Panc1 (cell line): ENCODE measurements at regions not wholly inside any gene's neighbourhood (a gene's known extent, or its start where the extent isn't known, plus 50 kb on each side); places are given as distances from the start of the nearest gene placed in this dataset.

ENCODE experiments used
- ATAC-seq: fragments of 200-7000 bp; cut with Tn5 transposase; 2 replicates; pipeline ENCODE4 v1.9.1; 2020; ENCODE audit warnings: mild to moderate bottlenecking, moderate library complexity
- BruUV-seq: library from RNA; stranded (reverse); fragments of 400-500 nt; replicated peaks from 2 replicates; lab custom pipeline; 2021; lab: Mats Ljungman, UMichigan
- CTCF ChIA-PET: fragments of 300-600 bp; sonication (Branson Sonifier 250); formaldehyde crosslinking; loops from one replicate; lab custom pipeline; 2022; ENCODE audit warnings: antibody characterized with exemption; lab: Charles Lee
- POLR2A ChIA-PET: fragments of 300-600 bp; sonication (Branson Sonifier 250); formaldehyde crosslinking; loops from one replicate; lab custom pipeline; 2022; ENCODE audit warnings: antibody characterized with exemption; lab: Charles Lee
- DNase-seq: peaks from one replicate; pipeline ENCODE4 v3.0.0-alpha.2; 2010; ENCODE audit warnings: low read depth, low spot score
- H3K27ac ChIP-seq: 2 replicates; pipeline ENCODE4 v1.5.1; 2011; ENCODE audit warnings: mild to moderate bottlenecking, low read length, inconsistent platforms
- H3K27me3 ChIP-seq: fragments of 200-500 bp; sonication (Bioruptor generic); 2 replicates; pipeline ENCODE4 v1.6.0; 2014; ENCODE audit warnings: low read length, inconsistent platforms; ENCODE audit not compliant: control insufficient read depth, insufficient read depth
- H3K36me3 ChIP-seq: fragments of 200-500 bp; sonication (Bioruptor generic); 2 replicates; pipeline ENCODE4 v1.5.1; 2014; ENCODE audit warnings: inconsistent platforms, mild to moderate bottlenecking, low read length, moderate library complexity; ENCODE audit not compliant: control insufficient read depth, insufficient read depth
- H3K4me1 ChIP-seq: 2 replicates; pipeline ENCODE4 v1.5.1; 2011; ENCODE audit warnings: inconsistent platforms, mild to moderate bottlenecking, low read length, moderate library complexity; ENCODE audit not compliant: control insufficient read depth, insufficient read depth
- H3K4me3 ChIP-seq, 2 experiments: 2 replicates each; pipeline ENCODE4 v1.5.1; 2011 to 2012; ENCODE audit warnings: low read depth in 2 of 2, low read length in 2 of 2, mild to moderate bottlenecking in 2 of 2, inconsistent platforms in 1 of 2, moderate library complexity in 1 of 2
- H3K9me3 ChIP-seq: fragments of 200-500 bp; sonication (Bioruptor generic); 2 replicates; pipeline ENCODE4 v1.5.1; 2014; ENCODE audit warnings: low read depth, mild to moderate bottlenecking, inconsistent platforms, low read length, moderate library complexity; ENCODE audit not compliant: control insufficient read depth, insufficient read depth
- CTCF ChIP-seq: fragments of 450-650 bp; IDR thresholded peaks from 2 replicates; pipeline ENCODE4 v1.5.1; 2017; ENCODE audit warnings: mild to moderate bottlenecking
- POLR2AphosphoS5 ChIP-seq: IDR thresholded peaks from 2 replicates; pipeline ENCODE4 v1.6.1; 2012; ENCODE audit warnings: mild to moderate bottlenecking, low read depth, low read length, moderate library complexity
- REST ChIP-seq, 2 experiments: IDR thresholded peaks; 2 replicates each; pipeline ENCODE4 v1.6.1; 2011 to 2012; ENCODE audit warnings: low read depth in 2 of 2, control low read depth in 1 of 2, low read length in 1 of 2, mild to moderate bottlenecking in 1 of 2, moderate library complexity in 1 of 2; ENCODE audit not compliant: insufficient read depth in 1 of 2
- SIN3A ChIP-seq: IDR thresholded peaks from 2 replicates; pipeline ENCODE4 v1.6.1; 2012; ENCODE audit warnings: low read depth, mild to moderate bottlenecking, low read length, moderate library complexity, borderline replicate concordance; ENCODE audit not compliant: insufficient read depth
- TCF7L2 ChIP-seq: IDR thresholded peaks from 2 replicates; pipeline ENCODE4 v1.6.1; 2011; ENCODE audit warnings: mild to moderate bottlenecking, low read depth, low read length, inconsistent platforms
- in situ Hi-C: cut with HindIII; loops from 2 replicates; pipeline ENCODE4 v1.10.0; 2016; ENCODE audit warnings: low sequenced_read_pairs, low pct_unique_long_range_greater_than_20kb
- intact Hi-C: fragments of 100-400 bp; cut with micrococcal nuclease; formaldehyde crosslinking; loops from one replicate; pipeline ENCODE4 v1.10.0; 2022; ENCODE audit not compliant: unreplicated experiment

GRCh38 chr19:30320466-30320865, 51.7 kb upstream of the ZNF536 start:
- POLR2A ChIA-PET, result no interaction called here
- CTCF ChIA-PET, result no interaction called here

GRCh38 chr19:30320916-30321315, 51.3 kb upstream of the ZNF536 start:
- Histone ChIP-seq H3K9me3 (no peaks in the 10 kb centered on the region), H3K27ac (no peak overlapping the region), H3K27me3 (peaks cover 3% of the 10 kb centered on the region; the same call in 1 of the 2 replicates), H3K36me3 (no peaks in the 10 kb centered on the region), H3K4me1 (no peaks in the 10 kb centered on the region), H3K4me3 (no peak overlapping the region)
- TF ChIP-seq SIN3A (no peak), POLR2AphosphoS5 (no peak), REST (IDR thresholded peaks at IDR 0.05; ENCODE audit: insufficient read depth in 1 of 2, low read depth in 2 of 2, low read length in 1 of 2) (no peak), CTCF (no peak), TCF7L2 (no peak)
- CTCF ChIA-PET, result no interaction called here
- POLR2A ChIA-PET, result no interaction called here
- in situ Hi-C loops, result no loop called here
- DNase-seq (no peak), ATAC-seq (no peak)
- intact Hi-C loops, result no loop called here
- BruUV-seq, result no TSS peak

More at GRCh38 chr19:30320466-30320865, 51.7 kb upstream of the ZNF536 start:
- no TSS peak for BruUV-seq
- H3K4me1 ChIP-seq, result no peaks in the 10 kb centered on the region
- TF ChIP-seq POLR2AphosphoS5 (no peak), TCF7L2 (no peak), REST (IDR thresholded peaks at IDR 0.05; ENCODE audit: insufficient read depth in 1 of 2, low read depth in 2 of 2, low read length in 1 of 2) (no peak), CTCF (no peak), SIN3A (no peak)
- no peaks in the 10 kb centered on the region for H3K9me3 ChIP-seq
- in situ Hi-C loops, result no loop called here
- intact Hi-C loops, result no loop called here
- no peaks in the 10 kb centered on the region for H3K36me3 ChIP-seq
- no peak overlapping the region for H3K4me3 ChIP-seq
- DNase-seq, result no peak
- H3K27me3 ChIP-seq, result peaks cover 3% of the 10 kb centered on the region; the same call in 1 of the 2 replicates
- no peak for ATAC-seq
- no peak overlapping the region for H3K27ac ChIP-seq
